OCI-LY7 (cell line): ENCODE measurements at regions not wholly inside any gene's neighbourhood (a gene's known extent, or its start where the extent isn't known, plus 50 kb on each side); places are given as distances from the start of the nearest gene placed in this dataset.

Source experiments
- CTCF ChIP-seq: fragments of 200-600 bp; sonication (generic); conservative IDR thresholded peaks from 2 replicates; pipeline ENCODE4 v1.5.1; 2014; ENCODE audit warnings: mild to moderate bottlenecking, antibody characterized with exemption, low read length, moderate library complexity, mixed read lengths
- EZH2phosphoT487 ChIP-seq: fragments of 200-600 bp; sonication (generic); IDR thresholded peaks from 2 replicates; pipeline ENCODE4 v1.6.1; 2018; ENCODE audit warnings: low read depth, borderline replicate concordance, mild to moderate bottlenecking, mixed run types, antibody characterized with exemption, low read length, moderate library complexity, mixed read lengths

GRCh38 chr4:142961866-142962265, 115.8 kb upstream of the INPP4B start:
- TF ChIP-seq CTCF (no peak), EZH2phosphoT487 (no peak)
